IMR-90 (cell line): ENCODE measurements at regions not wholly inside any gene's neighbourhood (a gene's known extent, or its start where the extent isn't known, plus 50 kb on each side); places are given as distances from the start of the nearest gene placed in this dataset.

Experiments used
- ATAC-seq: fragments of 200-7000 bp; cut with Tn5 transposase; 2 replicates; pipeline ENCODE4 v1.9.1; 2020; ENCODE audit warnings: low read depth, mild to moderate bottlenecking, moderate library complexity
- BruUV-seq: library from RNA; stranded (reverse); fragments of 400-500 nt; replicated peaks from 2 replicates; lab custom pipeline; 2021; lab: Mats Ljungman, UMichigan
- CTCF ChIA-PET: fragments of 300-600 bp; formaldehyde crosslinking; extraction: SDS; loops from one replicate; lab custom pipeline; 2021; ENCODE audit warnings: antibody characterized with exemption; lab: Yijun Ruan, JAX
- POLR2A ChIA-PET: fragments of 300-600 bp; sonication (Branson Sonifier 250); formaldehyde crosslinking; loops from one replicate; lab custom pipeline; 2022; ENCODE audit warnings: antibody characterized with exemption; ENCODE audit not compliant: unreplicated experiment; lab: Charles Lee
- DNase-seq: peaks from one replicate; pipeline ENCODE4 v3.0.0; 2013
- H2AFZ ChIP-seq: replicated peaks from 2 replicates; pipeline ENCODE3; 2013; ENCODE audit warnings: low read length, mild to moderate bottlenecking; ENCODE audit not compliant: poor library complexity
- H2AK5ac ChIP-seq: 2 replicates; pipeline ENCODE4 v1.6.1; 2013; ENCODE audit warnings: low read depth, low read length, inconsistent platforms
- H2AK9ac ChIP-seq: replicated peaks from 2 replicates; pipeline ENCODE3; 2013; ENCODE audit warnings: mild to moderate bottlenecking, low read depth, low read length, moderate library complexity; ENCODE audit not compliant: poor library complexity
- H2BK120ac ChIP-seq: 2 replicates; pipeline ENCODE4 v1.6.1; 2013; ENCODE audit warnings: low read depth, low read length, inconsistent platforms
- H2BK15ac ChIP-seq: 3 replicates; pipeline ENCODE4 v1.6.1; 2013; ENCODE audit warnings: low read depth, low read length, inconsistent platforms
- H2BK20ac ChIP-seq: 2 replicates; pipeline ENCODE4 v1.6.1; 2013; ENCODE audit warnings: low read depth, mild to moderate bottlenecking, inconsistent platforms, low read length, moderate library complexity
- H2BK5ac ChIP-seq: 2 replicates; pipeline ENCODE4 v1.6.1; 2013; ENCODE audit warnings: mild to moderate bottlenecking, low read depth, low read length, inconsistent platforms; ENCODE audit not compliant: poor library complexity, severe bottlenecking
- H3K14ac ChIP-seq: replicated peaks from 2 replicates; pipeline ENCODE4 v1.6.1; 2013; ENCODE audit warnings: low read depth, low read length, inconsistent platforms
- H3K18ac ChIP-seq: 2 replicates; pipeline ENCODE4 v1.6.1; 2013; ENCODE audit warnings: low read depth, low read length, control low read depth
- H3K23ac ChIP-seq: 2 replicates; pipeline ENCODE4 v1.6.1; 2013; ENCODE audit warnings: low read depth, low read length, inconsistent platforms
- H3K27ac ChIP-seq: 2 replicates; pipeline ENCODE4 v1.5.1; 2013; ENCODE audit warnings: mild to moderate bottlenecking, control low read depth, low read length; ENCODE audit not compliant: insufficient read depth
- H3K27me3 ChIP-seq: 2 replicates; pipeline ENCODE4 v1.6.1; 2013; ENCODE audit warnings: low read length; ENCODE audit not compliant: control insufficient read depth, insufficient read depth
- H3K36me3 ChIP-seq: 2 replicates; pipeline ENCODE4 v1.6.1; 2013; ENCODE audit warnings: low read length, mixed read lengths; ENCODE audit not compliant: control insufficient read depth, insufficient read depth
- H3K4ac ChIP-seq: 2 replicates; pipeline ENCODE4 v1.6.1; 2013; ENCODE audit warnings: low read depth, low read length, inconsistent platforms
- H3K4me1 ChIP-seq: 2 replicates; pipeline ENCODE4 v1.6.1; 2013; ENCODE audit warnings: low read length, mixed read lengths; ENCODE audit not compliant: control insufficient read depth, insufficient read depth
- H3K4me2 ChIP-seq: 2 replicates; pipeline ENCODE4 v1.6.1; 2013; ENCODE audit warnings: low read depth, mild to moderate bottlenecking, control low read depth, low read length, moderate library complexity
- H3K4me3 ChIP-seq: 2 replicates; pipeline ENCODE4 v1.5.1; 2013; ENCODE audit warnings: low read depth, mild to moderate bottlenecking, control low read depth, low read length, moderate library complexity; ENCODE audit not compliant: insufficient read depth
- H3K56ac ChIP-seq: 2 replicates; pipeline ENCODE4 v1.6.1; 2013; ENCODE audit warnings: low read length, inconsistent platforms; ENCODE audit not compliant: insufficient read depth; ENCODE audit errors: extremely low read depth
- H3K79me1 ChIP-seq, 2 experiments: 2 replicates each; pipeline ENCODE4 v1.6.1; 2013; ENCODE audit warnings: low read length in 2 of 2, inconsistent platforms in 1 of 2, low read depth in 1 of 2
- H3K9ac ChIP-seq: 2 replicates; pipeline ENCODE4 v1.6.1; 2013; ENCODE audit warnings: low read depth, low read length, control low read depth
- H3K9me1 ChIP-seq: 2 replicates; pipeline ENCODE4 v1.6.1; 2013; ENCODE audit warnings: low read length, inconsistent platforms; ENCODE audit not compliant: insufficient read depth
- H3K9me3 ChIP-seq: 2 replicates; pipeline ENCODE4 v1.6.1; 2013; ENCODE audit warnings: low read length; ENCODE audit not compliant: control insufficient read depth, insufficient read depth
- H4K20me1 ChIP-seq: 2 replicates; pipeline ENCODE4 v1.6.1; 2013; ENCODE audit warnings: low read length, inconsistent platforms; ENCODE audit not compliant: insufficient read depth
- H4K5ac ChIP-seq: 2 replicates; pipeline ENCODE4 v1.6.1; 2013; ENCODE audit warnings: mild to moderate bottlenecking, low read depth, low read length, control low read depth
- H4K8ac ChIP-seq, 2 experiments: 2 replicates each; pipeline ENCODE4 v1.6.1; 2013; ENCODE audit warnings: low read depth in 2 of 2, low read length in 2 of 2, control low read depth in 1 of 2, inconsistent platforms in 1 of 2
- H4K91ac ChIP-seq: 2 replicates; pipeline ENCODE4 v1.6.1; 2013; ENCODE audit warnings: low read depth, low read length, inconsistent platforms; ENCODE audit not compliant: insufficient read depth
- BHLHE40 ChIP-seq: fragments of 150-350 bp; IDR thresholded peaks from 2 replicates; pipeline ENCODE4 v1.6.1; 2016; ENCODE audit warnings: mild to moderate bottlenecking, low read depth, low read length
- CEBPB ChIP-seq: IDR thresholded peaks from 2 replicates; pipeline ENCODE4 v1.6.1; 2012; ENCODE audit warnings: low read depth, low read length, improper control_type of control experiment
- CHD1 ChIP-seq: IDR thresholded peaks from 2 replicates; pipeline ENCODE4 v1.6.1; 2012; ENCODE audit warnings: low read depth, low read length, improper control_type of control experiment
- CTCF ChIP-seq: conservative IDR thresholded peaks from 2 replicates; pipeline ENCODE4 v1.5.1; 2012; ENCODE audit warnings: mild to moderate bottlenecking, low read depth, low read length, improper control_type of control experiment
- ELK1 ChIP-seq: fragments of 150-350 bp; IDR thresholded peaks from 2 replicates; pipeline ENCODE4 v1.6.1; 2016; ENCODE audit warnings: low read depth, mild to moderate bottlenecking, low read length, moderate library complexity, borderline replicate concordance
- FOS ChIP-seq: fragments of 150-350 bp; IDR thresholded peaks from 2 replicates; pipeline ENCODE4 v1.6.1; 2016; ENCODE audit warnings: low read depth, low read length
- MAFK ChIP-seq: IDR thresholded peaks from 2 replicates; pipeline ENCODE4 v1.6.1; 2012; ENCODE audit warnings: low read depth, low read length, improper control_type of control experiment
- MAZ ChIP-seq: IDR thresholded peaks from 2 replicates; pipeline ENCODE4 v1.6.1; 2012; ENCODE audit warnings: low read depth, mild to moderate bottlenecking, low read length, improper control_type of control experiment, moderate library complexity, borderline replicate concordance
- MXI1 ChIP-seq: IDR thresholded peaks from 2 replicates; pipeline ENCODE4 v1.6.1; 2012; ENCODE audit warnings: low read depth, mild to moderate bottlenecking, low read length, moderate library complexity, borderline replicate concordance
- NFE2L2 ChIP-seq: fragments of 150-350 bp; IDR thresholded peaks from 2 replicates; pipeline ENCODE4 v1.6.1; 2016; ENCODE audit warnings: low read depth, mild to moderate bottlenecking, low read length
- POLR2A ChIP-seq: IDR thresholded peaks from 2 replicates; pipeline ENCODE4 v1.6.1; 2012; ENCODE audit warnings: mild to moderate bottlenecking, low read depth, low read length
- RAD21 ChIP-seq: IDR thresholded peaks from 2 replicates; pipeline ENCODE4 v1.6.1; 2012; ENCODE audit warnings: low read length, improper control_type of control experiment
- RCOR1 ChIP-seq: IDR thresholded peaks from 2 replicates; pipeline ENCODE4 v1.6.1; 2012; ENCODE audit warnings: mild to moderate bottlenecking, low read length, improper control_type of control experiment; ENCODE audit not compliant: insufficient replicate concordance
- RFX5 ChIP-seq: IDR thresholded peaks from 2 replicates; pipeline ENCODE4 v1.8.0; 2012; ENCODE audit warnings: low read depth, mild to moderate bottlenecking, low read length, moderate library complexity
- SMC3 ChIP-seq: fragments of 150-350 bp; IDR thresholded peaks from 2 replicates; pipeline ENCODE4 v1.6.1; 2016; ENCODE audit warnings: low read depth, mild to moderate bottlenecking, antibody characterized with exemption, low read length, moderate library complexity
- USF2 ChIP-seq: fragments of 150-350 bp; IDR thresholded peaks from 2 replicates; pipeline ENCODE4 v1.6.1; 2017; ENCODE audit warnings: mild to moderate bottlenecking, antibody characterized with exemption, low read length, low read depth
- WGBS, 2 experiments: methylation state at CpG; one replicate each; pipeline versions ENCODE4 v1.1.5 to v1.1.7; 2013; ENCODE audit warnings: missing lambda C conversion rate in 2 of 2; ENCODE audit not compliant: insufficient read length in 1 of 2; ENCODE audit errors: extremely low coverage in 2 of 2; 5-methylcytosine and 5-hydroxymethylcytosine counted together
- dilution Hi-C: fragments of 300-500 bp; cut with HindIII; formaldehyde crosslinking; loops from one replicate; pipeline ENCODE4 v1.14.3; 2018; ENCODE audit warnings: low sequenced_read_pairs; ENCODE audit not compliant: unreplicated experiment
- in situ Hi-C: fragments of 300-500 bp; cut with MboI; formaldehyde crosslinking; loops from 3 replicates; pipeline ENCODE4 v1.14.3; 2019; ENCODE audit warnings: low sequenced_read_pairs, inconsistent platforms, mixed read lengths
- intact Hi-C: fragments of 100-400 bp; cut with micrococcal nuclease; formaldehyde crosslinking; loops from 2 replicates; pipeline ENCODE4 v1.10.0; 2022

GRCh38 chr5:164127527-164127926 lies 622.1 kb downstream of the MAT2B start:
- H3K9ac ChIP-seq, result no peak overlapping the region
- dilution Hi-C loops, result no loop called here
- H3K4ac ChIP-seq, result no peak overlapping the region
- H4K91ac ChIP-seq, result no peak overlapping the region
- no peak overlapping the region for H4K8ac ChIP-seq
- H2BK120ac ChIP-seq, result no peak overlapping the region
- no peak overlapping the region for H3K23ac ChIP-seq
- no peak for ATAC-seq
- CTCF ChIA-PET, result no interaction called here
- H2AK9ac ChIP-seq, result no peak overlapping the region
- intact Hi-C loops, result no loop called here
- TF ChIP-seq MAFK, result no peak
- TF ChIP-seq FOS, result no peak
- TF ChIP-seq CTCF, result no peak
- TF ChIP-seq POLR2A, result no peak
- no peak for TF ChIP-seq ELK1
- TF ChIP-seq MAZ, result no peak
- TF ChIP-seq RFX5, result no peak
- TF ChIP-seq CHD1, result no peak
- TF ChIP-seq USF2, result no peak
- TF ChIP-seq RCOR1, result no peak
- TF ChIP-seq NFE2L2, result no peak
- no peak for TF ChIP-seq MXI1
- no peak for TF ChIP-seq BHLHE40
- no peak for TF ChIP-seq RAD21
- no peak for TF ChIP-seq CEBPB
- no peak for TF ChIP-seq SMC3
- POLR2A ChIA-PET, result no interaction called here
- no peak overlapping the region for H2AFZ ChIP-seq
- H3K9me3 ChIP-seq, result peaks cover 8% of the 10 kb centered on the region
- H3K4me3 ChIP-seq, result no peak overlapping the region
- H4K20me1 ChIP-seq, result no peaks in the 10 kb centered on the region
- H2BK15ac ChIP-seq, result no peak overlapping the region
- H3K18ac ChIP-seq, result no peak overlapping the region
- H3K79me1 ChIP-seq, result no peaks in the 10 kb centered on the region
- H3K27ac ChIP-seq, result no peak overlapping the region
- no peak overlapping the region for H3K56ac ChIP-seq
- in situ Hi-C loops, result no loop called here
- H4K5ac ChIP-seq, result no peak overlapping the region
- H3K9me1 ChIP-seq, result no peaks in the 10 kb centered on the region
- H3K36me3 ChIP-seq, result no peaks in the 10 kb centered on the region
- no peak overlapping the region for H2BK5ac ChIP-seq
- no peak overlapping the region for H3K14ac ChIP-seq
- H3K27me3 ChIP-seq, result no peaks in the 10 kb centered on the region
- no peak overlapping the region for H3K4me2 ChIP-seq
- H2AK5ac ChIP-seq, result no peak overlapping the region
- WGBS, 2 experiments, result 60% methylated on average over 1 of the region's 2 CpGs; no CpG with 5 or more reads in 1 of the 2 experiments
- H2BK20ac ChIP-seq, result no peak overlapping the region
- BruUV-seq, result no TSS peak
- no peak for DNase-seq
- H3K4me1 ChIP-seq, result no peaks in the 10 kb centered on the region
